ENCODE measurements at regions not wholly inside any gene's neighbourhood (a gene's known extent, or its start where the extent isn't known, plus 50 kb on each side); places are given as distances from the start of the nearest gene placed in this dataset.

- Histone ChIP-seq H3K27me3 (no peaks in the 10 kb centered on the region), H3K4me3 (no peak overlapping the region), H3K9me3 (no peaks in the 10 kb centered on the region), H3K4me1 (peaks cover 0 to 64% (median 50%) of the 10 kb centered on the region in 4 donors), H3K27ac (no peak overlapping the region), H3K36me3 (no peaks in the 10 kb centered on the region)
- 81 to 82% methylated on average over 9 of the region's 9 CpGs for WGBS, 2 donors
- DNase-seq = peak; percentile 68
- no peak for TF ChIP-seq POLR2A (IDR thresholded peaks at IDR 0.05)
- TF ChIP-seq POLR2AphosphoS5 (IDR thresholded peaks at IDR 0.05) = peak in 2 of 4 donors; percentile 11 to 21
- no peak for TF ChIP-seq EP300 (IDR thresholded peaks at IDR 0.05)
- no peak for TF ChIP-seq CTCF (IDR thresholded peaks at IDR 0.05)
- intact Hi-C loops (cut with DNase I) = no loop called here
Measured at GRCh38 chr5:135236908-135237747, 161.9 kb downstream of the MACROH2A1 start.

GRCh38 chr5:135236228-135236907 lies 162.7 kb downstream of the MACROH2A1 start:
- 84 to 85% methylated on average over 11 of the region's 11 CpGs for WGBS, 2 donors
- Histone ChIP-seq H3K27ac (no peak overlapping the region), H3K4me3 (no peak overlapping the region), H3K9me3 (no peaks in the 10 kb centered on the region), H3K36me3 (no peaks in the 10 kb centered on the region), H3K27me3 (no peaks in the 10 kb centered on the region), H3K4me1 (peaks cover 0 to 57% (median 42%) of the 10 kb centered on the region in 4 donors)
- TF ChIP-seq POLR2A (IDR thresholded peaks at IDR 0.05) (no peak), EP300 (IDR thresholded peaks at IDR 0.05) (no peak), POLR2AphosphoS5 (IDR thresholded peaks at IDR 0.05) (no peak), CTCF (IDR thresholded peaks at IDR 0.05) (no peak)
- peak; percentile 37 for DNase-seq
- intact Hi-C loops (cut with DNase I) = no loop called here

- Histone ChIP-seq H3K27ac (no peak overlapping the region), H3K4me3 (no peak overlapping the region), H3K4me1 (peaks cover 0 to 55% (median 43%) of the 10 kb centered on the region in 4 donors), H3K36me3 (no peaks in the 10 kb centered on the region), H3K27me3 (no peaks in the 10 kb centered on the region), H3K9me3 (no peaks in the 10 kb centered on the region)
- intact Hi-C loops (cut with DNase I) = no loop called here
- TF ChIP-seq POLR2AphosphoS5 (IDR thresholded peaks at IDR 0.05) = no peak
- TF ChIP-seq POLR2A (IDR thresholded peaks at IDR 0.05) = no peak
- TF ChIP-seq CTCF (IDR thresholded peaks at IDR 0.05) = no peak
- TF ChIP-seq EP300 (IDR thresholded peaks at IDR 0.05) = no peak
- DNase-seq = peak; percentile 53
- 56 to 78% methylated on average over 9 of the region's 9 CpGs for WGBS, 2 donors
Measured at GRCh38 chr5:135235551-135236227, 163.3 kb downstream of the MACROH2A1 start.

- no peaks in the 10 kb centered on the region for H3K27me3 ChIP-seq
- WGBS, 2 donors = 63 to 78% methylated on average over 9 of the region's 9 CpGs
- no peaks in the 10 kb centered on the region for H3K36me3 ChIP-seq
- H3K4me1 ChIP-seq = peaks cover 0 to 55% (median 43%) of the 10 kb centered on the region in 4 donors
- intact Hi-C loops (cut with DNase I) = no loop called here
- TF ChIP-seq EP300 (IDR thresholded peaks at IDR 0.05) = no peak
- no peak for TF ChIP-seq CTCF (IDR thresholded peaks at IDR 0.05)
- TF ChIP-seq POLR2A (IDR thresholded peaks at IDR 0.05) = no peak
- no peak for TF ChIP-seq POLR2AphosphoS5 (IDR thresholded peaks at IDR 0.05)
- no peak overlapping the region for H3K4me3 ChIP-seq
- H3K27ac ChIP-seq = no peak overlapping the region
- H3K9me3 ChIP-seq = no peaks in the 10 kb centered on the region
- DNase-seq = peak; percentile 11
Measured at GRCh38 chr5:135234666-135235401, 164.2 kb downstream of the MACROH2A1 start.
